ENCODE measurements at regions not wholly inside any gene's neighbourhood (a gene's known extent, or its start where the extent isn't known, plus 50 kb on each side); places are given as distances from the start of the nearest gene placed in this dataset.
"Not testable (repeated sequence)": the region's sequence is repeated elsewhere in the genome, so short reads cannot be mapped to it uniquely, and the experiment has no call there.

- not testable (repeated sequence) for DNase-seq
These were observed 61.2 kb upstream of the ZNF322 start for GRCh38 chr6:26720663-26721218.

- not testable (repeated sequence) for DNase-seq
These were observed 70.6 kb upstream of the ZNF322 start for GRCh38 chr6:26730019-26730766.

- DNase-seq, result not testable (repeated sequence)
These were observed 75.4 kb upstream of the ZNF322 start for GRCh38 chr6:26734776-26735472.

GRCh38 chr6:26739811-26740210, 80.3 kb upstream of the ZNF322 start:
- DNase-seq, result no peak

- DNase-seq, result no peak
These were observed 83.7 kb upstream of the ZNF322 start for GRCh38 chr6:26743157-26743821.

GRCh38 chr6:26743941-26744699, 84.6 kb upstream of the ZNF322 start:
- DNase-seq, result no peak

GRCh38 chr6:26744837-26745282, 85.3 kb upstream of the ZNF322 start:
- DNase-seq, result not testable (repeated sequence)

GRCh38 chr6:26745964-26746363, 86.4 kb upstream of the ZNF322 start:
- DNase-seq, result not testable (repeated sequence)

GRCh38 chr6:26749126-26749758, 89.7 kb upstream of the ZNF322 start:
- not testable (repeated sequence) for DNase-seq

GRCh38 chr6:26749759-26750126, 90.2 kb upstream of the ZNF322 start:
- DNase-seq, result not testable (repeated sequence)

- no peak for DNase-seq
These were observed 94.7 kb upstream of the ZNF322 start for GRCh38 chr6:26754212-26754611.

GRCh38 chr6:26754801-26755200, 95.3 kb upstream of the ZNF322 start:
- DNase-seq, result not testable (repeated sequence)

- not testable (repeated sequence) for DNase-seq
These were observed 96.7 kb upstream of the ZNF322 start for GRCh38 chr6:26756067-26756805.

- DNase-seq, result not testable (repeated sequence)
These were observed 106.8 kb upstream of the ZNF322 start for GRCh38 chr6:26766203-26766902.

GRCh38 chr6:26770941-26771666, 111.6 kb upstream of the ZNF322 start:
- not testable (repeated sequence) for DNase-seq

- DNase-seq, result not testable (repeated sequence)
These were observed 113.9 kb upstream of the ZNF322 start for GRCh38 chr6:26773414-26773813.

GRCh38 chr6:26780563-26780962, 121.0 kb upstream of the ZNF322 start:
- not testable (repeated sequence) for DNase-seq

GRCh38 chr6:26795474-26796307, 136.1 kb upstream of the ZNF322 start:
- not testable (repeated sequence) for DNase-seq
